ENCODE measurements at regions not wholly inside any gene's neighbourhood (a gene's known extent, or its start where the extent isn't known, plus 50 kb on each side); places are given as distances from the start of the nearest gene placed in this dataset.

- no peak for DNase-seq (ENCODE audit: low read depth, low spot score)
- Histone ChIP-seq H3K9ac (ENCODE audit: control insufficient read depth, extremely low read depth, insufficient read depth, low read length) (no peak overlapping the region), H3K27me3 (ENCODE audit: control insufficient read depth, extremely low read depth, insufficient read depth, low read length) (no peaks in the 10 kb centered on the region), H2AFZ (ENCODE audit: control insufficient read depth, low read length) (no peak overlapping the region), H3K4me2 (ENCODE audit: control insufficient read depth, extremely low read depth, insufficient read depth, low read depth, low read length) (no peak overlapping the region), H3K79me2 (ENCODE audit: control insufficient read depth, insufficient read depth, low read length) (no peaks in the 10 kb centered on the region), H4K20me1 (ENCODE audit: control insufficient read depth, extremely low read depth, insufficient read depth, low read length) (no peaks in the 10 kb centered on the region), H3K9me3 (ENCODE audit: control insufficient read depth, low read depth, low read length) (peaks cover 10% of the 10 kb centered on the region), H3K36me3 (ENCODE audit: control insufficient read depth in 2 of 2, extremely low read depth in 1 of 2, insufficient read depth in 2 of 2, low read length in 2 of 2) (no peaks in the 10 kb centered on the region), H3K4me1 (ENCODE audit: control insufficient read depth, extremely low read depth, insufficient read depth, low read length) (no peaks in the 10 kb centered on the region), H3K9me1 (ENCODE audit: control insufficient read depth, extremely low read depth, insufficient read depth, low read length) (no peaks in the 10 kb centered on the region), H3K4me3 (ENCODE audit: control insufficient read depth in 2 of 3, extremely low read depth in 1 of 3, insufficient read depth in 2 of 3, low read depth in 1 of 3, low read length in 3 of 3) (no peak overlapping the region), H3K27ac (ENCODE audit: control insufficient read depth, insufficient read depth, low read length) (no peak overlapping the region)
- TF ChIP-seq CTCF (optimal IDR thresholded peaks at IDR 0.05 in 1 of 3, IDR thresholded peaks at IDR 0.05 in 1 of 3, conservative IDR thresholded peaks at IDR 0.05 in 1 of 3; ENCODE audit: extremely low read depth in 1 of 3, insufficient read depth in 2 of 3, low read length in 3 of 3) (no peak), EZH2 (IDR thresholded peaks at IDR 0.05; ENCODE audit: low read length) (no peak)
- dilution Hi-C loops (cut with MboI; ENCODE audit: extremely low pct_ligation_motif_present, low sequenced_read_pairs) = no loop called here
- no peak for FAIRE-seq
These were observed 210.3 kb upstream of the TSHZ3 start for GRCh38 chr19:31559494-31559893.

- Histone ChIP-seq H3K36me3 (ENCODE audit: control insufficient read depth in 2 of 2, extremely low read depth in 1 of 2, insufficient read depth in 2 of 2, low read length in 2 of 2) (no peaks in the 10 kb centered on the region), H3K4me2 (ENCODE audit: control insufficient read depth, extremely low read depth, insufficient read depth, low read depth, low read length) (no peak overlapping the region), H3K27ac (ENCODE audit: control insufficient read depth, insufficient read depth, low read length) (no peak overlapping the region), H3K9ac (ENCODE audit: control insufficient read depth, extremely low read depth, insufficient read depth, low read length) (no peak overlapping the region), H3K4me3 (ENCODE audit: control insufficient read depth in 2 of 3, extremely low read depth in 1 of 3, insufficient read depth in 2 of 3, low read depth in 1 of 3, low read length in 3 of 3) (no peak overlapping the region), H3K79me2 (ENCODE audit: control insufficient read depth, insufficient read depth, low read length) (no peaks in the 10 kb centered on the region), H2AFZ (ENCODE audit: control insufficient read depth, low read length) (no peak overlapping the region), H3K9me3 (ENCODE audit: control insufficient read depth, low read depth, low read length) (peaks cover 12% of the 10 kb centered on the region), H3K9me1 (ENCODE audit: control insufficient read depth, extremely low read depth, insufficient read depth, low read length) (no peaks in the 10 kb centered on the region), H4K20me1 (ENCODE audit: control insufficient read depth, extremely low read depth, insufficient read depth, low read length) (no peaks in the 10 kb centered on the region), H3K27me3 (ENCODE audit: control insufficient read depth, extremely low read depth, insufficient read depth, low read length) (no peaks in the 10 kb centered on the region), H3K4me1 (ENCODE audit: control insufficient read depth, extremely low read depth, insufficient read depth, low read length) (no peaks in the 10 kb centered on the region)
- FAIRE-seq (no peak), DNase-seq (ENCODE audit: low read depth, low spot score) (no peak)
- dilution Hi-C loops (cut with MboI; ENCODE audit: extremely low pct_ligation_motif_present, low sequenced_read_pairs) = no loop called here
- TF ChIP-seq EZH2 (IDR thresholded peaks at IDR 0.05; ENCODE audit: low read length) (no peak), CTCF (optimal IDR thresholded peaks at IDR 0.05 in 1 of 3, IDR thresholded peaks at IDR 0.05 in 1 of 3, conservative IDR thresholded peaks at IDR 0.05 in 1 of 3; ENCODE audit: extremely low read depth in 1 of 3, insufficient read depth in 2 of 3, low read length in 3 of 3) (no peak)
These were observed 211.1 kb upstream of the TSHZ3 start for GRCh38 chr19:31560086-31561060.

All from keratinocyte (primary cell).